IPS-15b (cell line): ENCODE measurements at regions not wholly inside any gene's neighbourhood (a gene's known extent, or its start where the extent isn't known, plus 50 kb on each side); places are given as distances from the start of the nearest gene placed in this dataset.

ENCODE experiments used
- H3K27me3 ChIP-seq: one replicate; pipeline ENCODE4 v1.6.1; 2013; ENCODE audit warnings: low read length; ENCODE audit not compliant: control insufficient read depth, insufficient read depth
- H3K36me3 ChIP-seq: one replicate; pipeline ENCODE4 v1.6.1; 2013; ENCODE audit warnings: low read length; ENCODE audit not compliant: control insufficient read depth, insufficient read depth
- H3K4me1 ChIP-seq: one replicate; pipeline ENCODE4 v1.6.1; 2013; ENCODE audit warnings: mild to moderate bottlenecking, low read length; ENCODE audit not compliant: control insufficient read depth, insufficient read depth
- H3K4me3 ChIP-seq: one replicate; pipeline ENCODE4 v1.5.1; 2013; ENCODE audit warnings: low read depth, low read length
- H3K9ac ChIP-seq: one replicate; pipeline ENCODE4 v1.6.1; 2013; ENCODE audit warnings: low read depth, mild to moderate bottlenecking, low read length
- H3K9me3 ChIP-seq: one replicate; pipeline ENCODE4 v1.6.1; 2013; ENCODE audit warnings: mild to moderate bottlenecking, low read length; ENCODE audit not compliant: control insufficient read depth, insufficient read depth

GRCh38 chr20:58023781-58024180 is 204.7 kb downstream of the ANKRD60 start:
- H3K4me3 ChIP-seq = no peak overlapping the region
- H3K9ac ChIP-seq = no peak overlapping the region
- H3K36me3 ChIP-seq = no peaks in the 10 kb centered on the region
- H3K4me1 ChIP-seq = no peaks in the 10 kb centered on the region
- no peaks in the 10 kb centered on the region for H3K27me3 ChIP-seq
- H3K9me3 ChIP-seq = no peaks in the 10 kb centered on the region

DNA sequence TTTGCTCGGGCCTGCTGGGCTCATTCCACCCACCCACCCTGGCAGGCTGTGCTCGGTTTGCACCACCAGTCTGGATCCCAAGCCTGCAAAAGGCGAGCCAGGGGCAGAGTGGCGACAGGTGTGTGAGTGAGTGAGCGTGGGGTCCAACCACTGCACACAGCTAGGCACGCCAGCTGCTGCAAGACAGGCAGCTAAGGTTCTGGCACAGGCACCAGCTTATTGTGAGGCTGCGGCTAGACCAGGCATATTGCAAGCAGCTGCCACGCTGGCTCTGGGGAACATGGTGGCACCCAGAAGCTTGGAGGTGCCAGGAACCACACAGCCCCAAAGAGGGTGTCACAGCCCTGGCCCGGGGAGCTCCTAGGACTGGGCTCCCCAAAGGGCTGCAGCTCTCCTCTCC is 205.1 kb downstream of the ANKRD60 start:
- Histone ChIP-seq H3K4me3 (no peak overlapping the region), H3K9ac (no peak overlapping the region), H3K36me3 (no peaks in the 10 kb centered on the region), H3K27me3 (no peaks in the 10 kb centered on the region), H3K4me1 (no peaks in the 10 kb centered on the region), H3K9me3 (no peaks in the 10 kb centered on the region)

GRCh38 chr20:58022711-58023110 is 205.7 kb downstream of the ANKRD60 start:
- no peaks in the 10 kb centered on the region for H3K36me3 ChIP-seq
- H3K9ac ChIP-seq = no peak overlapping the region
- no peaks in the 10 kb centered on the region for H3K27me3 ChIP-seq
- H3K4me3 ChIP-seq = no peak overlapping the region
- H3K4me1 ChIP-seq = no peaks in the 10 kb centered on the region
- H3K9me3 ChIP-seq = no peaks in the 10 kb centered on the region

DNA sequence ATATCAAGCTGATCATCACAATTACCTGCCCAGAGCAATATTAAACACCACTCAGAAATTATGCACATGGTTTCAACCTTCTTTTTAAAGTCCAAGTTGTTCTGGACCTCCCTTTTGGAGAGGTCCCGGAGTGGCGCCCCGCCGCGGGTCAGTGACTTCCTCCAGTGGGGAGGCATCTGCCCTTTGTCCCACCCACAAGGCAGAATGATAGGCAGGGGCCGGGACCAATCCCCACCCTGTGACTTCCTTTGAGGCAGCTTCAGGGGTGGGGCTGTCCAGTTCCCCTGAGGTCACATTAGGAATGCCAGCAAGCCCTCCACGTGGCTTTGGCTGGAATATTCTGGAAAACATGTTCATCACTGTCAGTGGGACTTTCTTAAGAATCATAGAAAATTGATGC is 207.0 kb downstream of the ANKRD60 start:
- Histone ChIP-seq H3K27me3 (no peaks in the 10 kb centered on the region), H3K4me3 (no peak overlapping the region), H3K36me3 (no peaks in the 10 kb centered on the region), H3K4me1 (no peaks in the 10 kb centered on the region), H3K9me3 (no peaks in the 10 kb centered on the region), H3K9ac (no peak overlapping the region)

DNA sequence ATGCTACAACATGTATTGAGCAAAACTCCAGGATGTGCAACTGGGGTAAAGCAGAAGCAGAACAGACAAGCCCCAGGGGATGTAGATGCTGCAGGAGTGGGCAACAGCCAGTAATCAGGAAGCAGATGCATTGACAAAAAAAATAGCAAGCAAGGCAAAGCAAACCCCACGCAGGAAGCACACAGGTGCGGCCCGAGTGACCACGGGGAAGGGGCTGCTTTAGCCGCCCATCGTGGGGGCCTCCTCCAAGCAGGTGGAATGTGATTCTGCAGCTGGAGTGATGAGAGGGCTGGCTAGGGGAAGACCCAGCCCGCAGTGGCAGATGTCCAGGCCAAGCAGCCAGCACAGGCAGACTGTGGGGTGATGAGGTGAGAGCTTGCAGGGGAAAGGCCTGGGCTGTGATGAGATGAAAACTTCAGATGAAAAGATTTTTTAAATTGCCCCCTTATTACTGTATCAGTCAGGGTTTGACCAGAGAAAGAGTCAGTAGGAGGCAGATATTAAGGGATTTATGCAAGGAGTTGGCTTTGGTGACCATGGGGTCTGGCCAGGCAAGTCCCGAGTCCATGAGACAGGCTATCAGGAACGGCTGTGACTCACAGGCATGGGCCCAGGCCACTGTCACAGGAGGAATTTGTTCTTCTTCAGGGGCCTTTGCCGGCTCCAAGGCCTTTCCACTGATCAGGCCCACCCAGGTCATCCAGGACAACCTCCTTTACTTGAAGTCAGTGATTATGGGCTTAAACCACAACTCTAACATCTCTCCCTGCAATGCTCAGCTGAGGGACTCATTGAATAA is 207.6 kb downstream of the ANKRD60 start:
- Histone ChIP-seq H3K9ac (no peak overlapping the region), H3K36me3 (no peaks in the 10 kb centered on the region), H3K4me3 (no peak overlapping the region), H3K9me3 (no peaks in the 10 kb centered on the region), H3K4me1 (no peaks in the 10 kb centered on the region), H3K27me3 (no peaks in the 10 kb centered on the region)

DNA sequence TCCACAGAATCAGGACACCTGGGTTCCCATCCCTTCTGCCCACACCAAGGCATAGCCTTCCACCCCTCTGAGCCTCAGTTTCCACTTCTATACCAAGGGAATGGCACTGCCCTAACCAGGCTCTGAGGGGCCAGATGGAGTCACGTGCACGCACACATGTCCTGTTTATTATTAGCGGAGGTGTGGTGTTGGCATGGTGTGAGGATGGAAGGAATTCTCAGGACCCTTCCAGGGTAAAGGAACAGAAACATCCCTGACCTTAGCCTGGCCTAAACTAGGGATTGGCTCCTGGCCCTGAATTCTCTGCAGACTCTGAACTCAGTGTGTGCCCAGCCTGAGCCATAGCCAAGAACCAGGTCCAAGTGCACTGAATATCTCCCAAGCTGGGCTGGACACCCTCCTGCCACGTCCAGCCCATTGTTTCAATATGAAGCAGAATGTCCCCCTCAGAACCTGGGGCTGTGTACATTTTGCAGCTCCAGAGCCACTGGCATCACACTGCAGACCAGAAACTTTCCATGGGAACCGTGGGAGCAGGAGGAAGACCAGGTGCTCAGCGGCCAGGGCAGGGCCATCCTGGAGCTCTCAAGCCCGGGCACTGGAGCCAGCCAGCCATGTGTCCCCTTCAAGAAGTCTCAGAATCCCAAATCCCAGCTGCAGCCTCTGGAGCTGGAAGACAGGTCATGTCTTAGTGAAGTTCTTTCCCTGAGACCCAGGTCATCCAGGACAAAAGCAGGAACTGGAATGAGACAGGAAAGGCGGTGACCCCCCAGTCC is 208.4 kb downstream of the ANKRD60 start:
- no peaks in the 10 kb centered on the region for H3K36me3 ChIP-seq
- no peaks in the 10 kb centered on the region for H3K9me3 ChIP-seq
- no peaks in the 10 kb centered on the region for H3K27me3 ChIP-seq
- H3K4me1 ChIP-seq = no peaks in the 10 kb centered on the region
- no peak overlapping the region for H3K9ac ChIP-seq
- no peak overlapping the region for H3K4me3 ChIP-seq

DNA sequence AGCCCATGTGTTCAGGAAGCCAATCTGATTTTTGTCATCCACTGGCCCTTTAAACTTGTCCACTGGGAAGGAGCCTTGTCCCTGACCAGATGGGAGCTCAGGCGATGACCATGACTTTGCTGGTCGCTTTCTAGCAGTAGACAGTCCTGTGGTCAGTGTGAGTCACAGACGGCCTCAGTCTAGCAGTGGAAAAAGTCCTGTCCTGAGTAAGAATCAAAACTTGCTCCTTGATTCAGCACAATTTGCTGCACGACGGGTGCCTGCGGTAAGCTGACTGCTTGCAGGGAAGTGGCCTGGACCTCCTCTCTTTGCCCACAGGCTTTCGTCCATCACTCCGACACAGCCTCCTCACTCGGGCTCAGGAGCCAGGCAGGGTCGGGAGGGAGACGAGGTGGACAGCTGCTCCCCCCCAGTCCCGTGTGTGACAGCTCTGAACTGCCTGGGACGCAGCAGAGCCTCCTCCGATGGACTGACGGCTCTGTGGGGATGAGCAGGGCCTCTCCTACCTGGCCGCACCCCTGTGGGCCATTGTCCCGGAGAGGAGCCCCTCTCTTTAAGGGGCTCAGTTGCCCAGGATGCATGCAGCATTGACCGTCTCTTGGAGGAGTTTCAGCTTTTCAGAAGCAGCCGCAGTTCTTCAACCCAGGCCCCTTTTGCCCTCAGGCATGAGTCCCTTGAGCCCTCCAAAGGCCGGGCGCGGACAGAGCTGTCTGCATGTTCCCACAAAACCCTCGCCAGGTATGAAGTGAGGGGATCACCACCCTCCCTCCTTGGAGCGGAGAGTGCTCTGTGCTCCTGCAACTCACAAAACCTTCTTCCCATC is 209.2 kb downstream of the ANKRD60 start:
- H3K9ac ChIP-seq = no peak overlapping the region
- no peaks in the 10 kb centered on the region for H3K27me3 ChIP-seq
- no peaks in the 10 kb centered on the region for H3K4me1 ChIP-seq

DNA sequence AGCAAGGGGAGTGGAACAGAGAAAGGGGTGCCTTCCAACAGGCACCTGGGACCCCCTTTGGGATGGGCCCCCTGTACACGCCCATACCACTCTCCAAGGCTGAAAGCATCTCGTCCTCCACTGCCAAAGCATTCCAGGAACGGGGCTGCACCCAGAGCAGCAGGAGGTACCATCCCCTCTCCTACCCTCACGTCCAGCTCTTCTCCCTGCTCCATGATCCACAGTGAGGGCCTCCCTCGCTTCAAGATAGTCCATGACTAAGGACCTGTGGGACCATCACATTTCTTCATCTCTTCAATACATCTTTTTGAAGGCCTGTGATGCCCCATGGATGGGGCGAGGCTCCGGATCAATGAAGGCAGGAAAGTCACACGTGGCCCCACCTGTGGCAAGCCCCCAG is 209.9 kb downstream of the ANKRD60 start:
- H3K4me1 ChIP-seq = no peaks in the 10 kb centered on the region

More for the DNA sequence above, 209.2 kb downstream of the ANKRD60 start:
- Histone ChIP-seq H3K9me3 (no peaks in the 10 kb centered on the region), H3K4me3 (no peak overlapping the region), H3K36me3 (no peaks in the 10 kb centered on the region)

GRCh38 chr20:58017970-58018530 is 210.4 kb downstream of the ANKRD60 start:
- no peak overlapping the region for H3K9ac ChIP-seq
- H3K4me3 ChIP-seq = no peak overlapping the region
- no peaks in the 10 kb centered on the region for H3K27me3 ChIP-seq
- no peaks in the 10 kb centered on the region for H3K9me3 ChIP-seq
- no peaks in the 10 kb centered on the region for H3K4me1 ChIP-seq
- no peaks in the 10 kb centered on the region for H3K36me3 ChIP-seq

More for the DNA sequence above, 209.9 kb downstream of the ANKRD60 start:
- H3K9me3 ChIP-seq = no peaks in the 10 kb centered on the region
- H3K36me3 ChIP-seq = no peaks in the 10 kb centered on the region
- no peaks in the 10 kb centered on the region for H3K27me3 ChIP-seq
- H3K9ac ChIP-seq = no peak overlapping the region
- no peak overlapping the region for H3K4me3 ChIP-seq

- no peak overlapping the region for H3K9ac ChIP-seq
- no peaks in the 10 kb centered on the region for H3K4me1 ChIP-seq
Observed at GRCh38 chr20:58017231-58017969, 211.1 kb downstream of the ANKRD60 start.

GRCh38 chr20:58016779-58017178 is 211.7 kb downstream of the ANKRD60 start:
- no peak overlapping the region for H3K9ac ChIP-seq
- H3K9me3 ChIP-seq = no peaks in the 10 kb centered on the region
- H3K4me3 ChIP-seq = no peak overlapping the region
- no peaks in the 10 kb centered on the region for H3K4me1 ChIP-seq
- H3K36me3 ChIP-seq = no peaks in the 10 kb centered on the region
- no peaks in the 10 kb centered on the region for H3K27me3 ChIP-seq

More at GRCh38 chr20:58017231-58017969, 211.1 kb downstream of the ANKRD60 start:
- Histone ChIP-seq H3K4me3 (no peak overlapping the region), H3K9me3 (no peaks in the 10 kb centered on the region), H3K27me3 (no peaks in the 10 kb centered on the region), H3K36me3 (no peaks in the 10 kb centered on the region)
